Kasumi-1 (cell line): ENCODE measurements at regions not wholly inside any gene's neighbourhood (a gene's known extent, or its start where the extent isn't known, plus 50 kb on each side); places are given as distances from the start of the nearest gene placed in this dataset.

Experiments used
- DNase-seq, 2 experiments: peaks; one replicate each; lab custom pipeline; 2025; lab: John Stamatoyannopoulos, UW

GRCh38 chr4:178275671-178276360, 833.6 kb upstream of the AGA start:
- DNase-seq = no peak

DNA sequence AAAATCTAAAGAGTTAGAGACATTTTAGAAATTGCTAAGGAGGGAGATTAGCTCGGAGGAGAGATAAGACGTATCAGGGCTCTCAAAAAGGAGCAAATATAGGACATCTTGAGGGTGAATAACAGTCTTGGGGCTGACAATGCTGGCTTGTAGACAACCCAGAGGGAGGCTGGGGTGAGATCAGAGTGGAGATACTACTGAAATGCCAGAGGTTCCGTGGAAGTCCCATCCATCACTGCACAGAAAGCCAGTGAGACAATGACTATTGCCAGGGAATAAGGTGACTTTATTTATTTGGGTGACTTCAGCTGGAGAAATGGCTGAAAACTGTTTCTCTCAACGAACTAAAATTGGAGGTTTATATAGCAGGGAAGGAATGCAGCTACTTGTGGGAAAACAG, 838.1 kb upstream of the AGA start:
- DNase-seq = no peak

DNA sequence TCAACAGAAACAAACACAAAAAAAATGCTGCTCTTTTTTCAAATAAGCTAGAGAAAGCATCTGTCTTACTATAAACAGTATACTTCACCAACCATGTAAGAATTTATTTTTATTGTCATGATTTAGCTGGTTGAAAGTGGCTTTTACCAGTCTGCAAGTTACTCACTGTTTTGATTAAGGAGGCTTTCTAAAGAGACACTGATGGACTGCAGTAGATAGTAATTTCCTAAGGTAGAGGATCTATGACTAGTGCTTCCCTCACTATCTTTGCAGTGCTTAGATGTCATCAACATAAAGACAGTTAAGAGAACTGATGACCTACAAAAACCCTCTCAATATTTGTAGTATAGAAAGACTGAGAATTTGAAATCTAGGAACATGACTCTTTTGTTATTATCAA, 846.2 kb upstream of the AGA start:
- no peak for DNase-seq

DNA sequence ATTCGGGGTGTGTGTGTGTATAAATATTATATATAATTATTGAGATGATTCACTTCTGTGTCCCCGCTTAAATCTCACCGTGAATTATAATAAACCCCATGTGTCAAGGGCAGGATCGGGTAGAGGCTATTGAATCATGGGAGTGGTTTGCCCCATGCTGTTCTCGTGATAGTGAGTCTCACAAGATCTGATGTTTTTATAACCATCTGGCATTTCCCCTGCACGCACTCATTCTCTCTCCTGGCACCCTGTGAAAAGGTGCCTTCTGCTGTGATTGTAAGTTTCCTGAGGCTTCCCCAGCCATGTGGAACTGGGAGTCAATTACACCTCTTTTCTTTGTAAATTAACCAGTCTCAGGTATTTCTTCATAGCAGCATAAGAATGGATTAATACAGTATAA, 851.4 kb upstream of the AGA start:
- no peak for DNase-seq

- no peak for DNase-seq
Observed at GRCh38 chr4:178296669-178297068, 854.4 kb upstream of the AGA start.

DNA sequence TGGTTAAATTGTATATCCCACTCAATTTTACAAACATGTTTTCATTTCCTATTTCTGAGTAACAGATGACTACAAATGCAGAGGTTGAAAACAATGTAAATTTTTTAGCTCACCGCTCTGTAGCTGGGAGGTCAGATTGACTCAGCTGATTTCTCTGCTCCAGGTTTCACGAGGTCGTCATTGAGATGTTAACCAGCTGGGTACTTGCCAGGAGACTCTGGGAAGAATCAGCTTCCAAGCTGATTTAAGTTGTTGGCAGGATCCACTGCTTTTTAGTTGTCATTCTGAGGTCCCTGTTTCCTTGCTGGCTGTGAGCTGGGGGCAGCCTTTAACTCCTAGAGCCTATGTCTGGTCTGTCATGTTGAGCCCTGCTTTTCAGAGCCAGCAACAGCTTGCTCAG, 864.3 kb upstream of the AGA start:
- no peak for DNase-seq

- DNase-seq = no peak
Observed at GRCh38 chr4:178309890-178310289, 867.7 kb upstream of the AGA start.

DNA sequence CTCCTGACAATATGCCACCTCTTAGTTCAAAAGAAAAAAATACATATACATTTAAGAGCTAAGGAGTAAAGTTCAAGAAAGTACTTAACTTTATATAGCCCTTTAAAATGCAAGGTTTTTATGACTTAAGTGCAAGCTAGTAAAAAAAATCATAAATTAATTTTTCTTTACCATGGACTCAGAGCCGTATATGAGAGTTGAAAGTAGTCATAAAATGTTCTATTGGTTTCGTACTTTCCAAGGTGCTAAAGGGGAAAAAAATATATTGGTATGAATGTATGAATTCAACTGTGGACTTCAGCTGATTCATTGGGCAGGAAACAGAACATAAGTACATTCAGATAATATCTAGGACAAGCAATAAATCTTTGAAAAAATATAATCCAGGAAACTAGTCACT, 869.8 kb upstream of the AGA start:
- no peak for DNase-seq

DNA sequence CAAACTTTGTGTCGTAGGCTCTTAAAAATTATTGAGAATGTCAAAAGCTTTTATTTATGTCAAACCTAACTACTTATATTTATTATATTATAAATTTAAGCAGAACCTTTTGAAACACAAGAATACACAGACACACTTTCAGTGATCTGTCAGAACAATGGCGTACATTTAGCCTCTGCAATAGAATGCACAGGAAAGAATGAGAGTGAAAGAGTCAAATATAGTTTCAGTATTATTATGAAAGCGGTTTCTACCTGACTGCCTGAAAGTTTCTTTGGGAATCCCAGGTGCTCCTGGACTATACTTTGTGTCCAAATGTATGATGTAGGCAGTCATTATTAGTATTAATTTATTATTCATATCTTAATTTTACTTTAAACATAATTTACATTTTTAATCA, 872.0 kb upstream of the AGA start:
- DNase-seq = no peak

- no peak for DNase-seq
Observed at GRCh38 chr4:178316211-178316610, 874.0 kb upstream of the AGA start.

- no peak for DNase-seq
Observed at GRCh38 chr4:178320003-178320402, 877.8 kb upstream of the AGA start.

DNA sequence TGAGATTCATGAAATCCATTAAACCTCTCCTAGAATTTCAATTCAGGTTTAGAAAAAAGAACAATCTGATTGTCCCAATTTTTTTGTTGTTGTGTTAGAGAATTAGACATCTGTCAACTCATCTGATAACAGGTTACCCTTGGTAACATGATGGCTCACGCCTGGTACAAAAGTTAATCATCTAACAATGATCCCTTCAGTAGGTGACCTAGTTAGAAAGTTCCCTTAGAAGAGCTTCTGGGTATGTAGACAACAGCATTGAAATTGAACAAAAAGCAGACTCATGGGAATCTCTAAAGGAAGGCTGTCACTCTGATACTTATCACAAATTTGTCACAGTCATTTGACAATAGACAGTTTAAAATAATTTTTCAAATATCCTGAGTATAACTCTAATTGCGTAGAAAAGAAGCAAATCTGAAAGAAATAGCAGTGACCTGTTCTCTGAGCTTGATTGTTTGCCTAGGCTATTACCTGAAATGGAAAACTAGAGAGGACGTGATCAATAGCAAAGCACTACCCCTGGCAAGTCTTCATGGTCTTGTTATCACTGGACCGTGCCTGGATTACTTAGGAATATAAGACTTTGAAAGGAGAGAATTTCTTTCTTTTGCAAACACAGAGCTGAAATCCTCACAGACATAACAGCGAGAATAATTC, 880.4 kb upstream of the AGA start:
- no peak for DNase-seq

DNA sequence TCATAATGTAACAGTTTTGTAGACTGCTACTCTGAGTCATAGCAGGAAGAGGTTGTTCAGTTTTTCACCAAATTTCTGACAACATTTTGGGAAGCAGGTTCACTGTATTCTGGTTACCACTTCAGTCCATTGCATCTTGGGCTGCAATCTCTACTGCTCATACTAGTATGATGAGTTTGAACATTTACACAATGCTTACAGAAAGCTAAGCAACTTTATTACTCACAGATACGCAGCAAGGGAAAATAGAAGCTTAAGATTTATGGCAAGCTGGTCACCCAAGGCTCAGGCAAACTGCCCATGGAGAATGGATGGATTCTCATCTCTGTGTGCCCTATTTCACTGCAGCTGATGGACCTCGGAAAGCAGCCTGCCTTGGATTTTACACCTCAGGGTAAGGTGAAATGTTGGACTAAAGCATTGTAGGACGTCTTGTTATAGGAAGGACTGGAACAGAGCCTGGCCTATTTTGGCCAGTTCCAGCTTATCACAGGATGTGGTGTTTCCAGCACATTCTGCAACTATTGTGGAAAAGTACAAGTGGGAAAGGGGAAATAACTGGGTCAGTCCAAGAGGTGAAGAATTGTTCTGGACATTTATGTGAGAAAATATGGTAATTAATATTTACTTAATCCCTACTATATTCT, 887.1 kb upstream of the AGA start:
- no peak for DNase-seq

GRCh38 chr4:178333355-178333754, 891.1 kb upstream of the AGA start:
- no peak for DNase-seq

DNA sequence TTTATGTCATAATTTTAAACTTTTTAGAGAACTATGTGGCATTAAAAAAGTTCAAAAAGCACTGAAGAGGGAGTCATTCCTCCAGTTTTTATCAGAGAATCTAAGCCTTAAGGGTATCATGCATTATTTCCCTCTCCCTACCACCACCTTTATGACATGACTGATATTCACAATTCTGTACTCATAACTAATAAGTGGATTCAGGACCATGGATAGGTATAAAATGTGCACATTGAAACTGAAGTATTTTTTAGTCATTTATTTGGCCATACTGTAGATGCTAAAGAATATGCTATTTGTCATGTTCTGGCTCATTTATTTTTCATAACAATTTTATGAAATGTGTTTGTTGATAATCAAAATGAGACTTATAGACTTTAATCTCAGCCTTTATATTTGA, 897.5 kb upstream of the AGA start:
- peak; percentile 8 to 49 for DNase-seq

DNA sequence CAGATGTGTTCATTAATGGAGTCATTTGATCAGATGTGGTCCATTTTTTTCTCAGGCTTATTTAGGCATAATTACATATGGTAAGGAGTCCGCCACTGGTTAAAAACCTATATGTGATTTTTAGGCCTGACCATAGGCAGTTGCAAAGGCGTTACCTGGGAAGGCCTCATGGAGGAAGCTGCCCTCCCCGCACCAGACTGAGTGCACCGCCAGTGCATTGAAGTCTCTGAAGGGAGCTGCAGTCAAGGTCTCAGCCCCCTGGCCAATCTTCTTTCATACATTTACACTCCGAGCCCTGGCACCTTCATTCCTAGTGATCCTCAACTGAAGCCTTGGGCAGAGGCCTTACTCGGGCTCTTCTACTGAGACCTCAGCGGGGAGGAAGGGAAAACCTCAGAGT, 898.2 kb upstream of the AGA start:
- no peak for DNase-seq

- no peak for DNase-seq
Observed at GRCh38 chr4:178344096-178344495, 901.9 kb upstream of the AGA start.

DNA sequence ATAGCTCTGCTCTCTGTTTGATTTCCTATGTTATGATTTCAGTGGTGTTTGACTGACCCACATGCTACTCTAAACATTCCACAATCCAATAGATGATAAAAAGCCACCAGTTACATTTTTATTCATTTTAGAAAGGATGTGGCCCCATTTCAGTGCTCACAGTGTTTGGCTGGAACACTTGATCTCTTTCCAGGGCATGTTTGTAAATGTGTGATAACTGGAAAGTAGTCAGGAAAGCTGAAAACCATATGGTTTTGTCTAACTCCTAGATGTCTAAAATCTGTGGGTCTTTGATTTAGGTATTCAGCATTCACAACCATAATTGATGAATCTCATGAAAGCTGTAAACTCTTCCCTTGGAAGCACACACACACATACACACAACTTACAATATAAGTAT, 904.9 kb upstream of the AGA start:
- no peak for DNase-seq

- no peak for DNase-seq
Observed at GRCh38 chr4:178349601-178350000, 907.4 kb upstream of the AGA start.

DNA sequence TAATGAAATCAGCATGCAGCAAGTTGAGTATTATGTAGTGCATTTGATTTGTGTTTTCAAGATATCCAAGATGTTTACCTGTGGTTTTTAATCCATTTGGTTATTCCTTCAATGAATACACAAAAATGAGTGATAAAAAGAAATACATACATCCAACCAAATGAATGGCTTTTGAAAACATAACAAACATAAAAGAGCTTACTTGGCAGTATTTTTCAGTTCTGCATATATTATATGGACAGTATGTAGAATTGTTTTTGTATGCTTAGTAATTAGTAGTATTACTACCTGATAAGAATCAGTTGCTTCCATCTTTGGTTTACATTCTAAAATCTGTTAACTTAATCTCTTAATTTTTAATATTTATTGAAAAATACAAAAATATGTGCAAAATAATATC, 908.9 kb upstream of the AGA start:
- DNase-seq = no peak

DNA sequence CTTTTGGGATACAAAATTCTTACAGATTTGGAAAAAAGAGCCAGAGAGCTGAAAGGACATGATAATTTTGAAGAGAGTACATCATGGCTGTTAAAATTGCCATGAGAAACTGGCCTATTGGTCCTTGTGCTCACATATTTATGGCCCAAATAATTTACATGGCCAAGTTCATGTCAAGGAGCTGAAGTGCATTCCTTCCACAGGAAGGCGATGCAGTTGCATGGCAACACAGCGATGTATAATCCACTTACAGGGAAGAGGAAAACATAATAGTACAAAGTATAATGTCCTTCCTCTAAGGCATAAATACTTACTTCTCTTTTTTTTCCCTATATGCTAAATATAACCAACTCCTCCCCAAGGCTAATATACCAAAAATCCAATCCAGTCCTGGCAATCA, 914.5 kb upstream of the AGA start:
- no peak for DNase-seq

DNA sequence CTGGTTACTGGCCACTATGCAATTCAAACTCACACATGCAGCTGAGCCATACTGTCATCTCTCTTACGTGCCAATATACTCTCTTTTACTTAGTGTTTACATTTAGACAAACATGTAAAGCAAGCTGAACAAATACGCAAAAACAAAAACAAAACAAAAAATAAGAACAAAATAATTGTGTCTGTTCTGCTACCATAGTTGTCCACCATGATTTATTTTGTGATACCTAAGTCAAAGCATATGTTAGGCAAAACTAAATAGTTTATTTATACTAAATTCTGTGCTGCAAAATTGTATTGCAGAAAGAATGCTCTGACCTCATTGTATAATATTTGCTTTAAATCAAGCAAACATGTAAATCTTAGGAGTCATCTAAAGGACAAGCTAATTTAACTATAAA, 943.2 kb upstream of the AGA start:
- DNase-seq = no peak

GRCh38 chr4:178387756-178388155, 945.5 kb upstream of the AGA start:
- DNase-seq = no peak

DNA sequence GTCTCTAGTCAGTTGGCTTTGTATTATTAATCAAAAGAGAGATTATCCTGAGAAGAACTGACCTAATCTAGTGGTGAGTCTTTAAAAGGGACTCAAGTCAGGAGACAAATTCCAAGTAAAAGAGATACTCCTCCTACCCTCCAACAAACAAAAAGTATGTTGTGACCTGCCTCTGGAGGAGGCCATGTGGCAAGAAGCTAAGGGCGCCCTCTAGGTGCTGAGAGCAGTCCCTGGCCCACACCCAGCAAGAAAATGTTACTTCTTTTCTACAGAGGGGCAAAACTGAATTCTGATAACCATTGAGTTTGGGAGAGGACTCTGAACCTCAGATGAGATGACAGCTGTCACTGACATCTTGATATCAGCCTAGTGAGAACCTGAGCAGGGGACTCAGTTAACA, 953.6 kb upstream of the AGA start:
- DNase-seq = peak in 1 of 2 experiments; percentile 7
